Endodermal cell (in vitro differentiated cells): ENCODE measurements at regions not wholly inside any gene's neighbourhood (a gene's known extent, or its start where the extent isn't known, plus 50 kb on each side); places are given as distances from the start of the nearest gene placed in this dataset.

Source experiments
- DNase-seq: peaks from one replicate; pipeline ENCODE4 v3.0.0-alpha.2; 2017
- H3K27ac ChIP-seq: 2 replicates; pipeline ENCODE4 v1.5.1; 2013; ENCODE audit warnings: mild to moderate bottlenecking, low read depth, low read length, moderate library complexity
- H3K27me3 ChIP-seq: 2 replicates; pipeline ENCODE4 v1.6.1; 2013; ENCODE audit warnings: mild to moderate bottlenecking, low read length, moderate library complexity; ENCODE audit not compliant: insufficient read depth, control insufficient read depth, poor library complexity, severe bottlenecking
- H3K36me3 ChIP-seq: 2 replicates; pipeline ENCODE4 v1.7.0; 2013; ENCODE audit warnings: mild to moderate bottlenecking, low read length, moderate library complexity; ENCODE audit not compliant: control insufficient read depth, insufficient read depth
- H3K4me1 ChIP-seq: one replicate; pipeline ENCODE4 v1.7.0; 2013; ENCODE audit warnings: low read length; ENCODE audit not compliant: control insufficient read depth, insufficient read depth
- H3K4me3 ChIP-seq: 2 replicates; pipeline ENCODE4 v1.5.1; 2013; ENCODE audit warnings: mild to moderate bottlenecking, low read length, moderate library complexity
- H3K9ac ChIP-seq: 2 replicates; pipeline ENCODE4 v1.6.1; 2013; ENCODE audit warnings: mild to moderate bottlenecking, low read length, moderate library complexity; ENCODE audit not compliant: poor library complexity, severe bottlenecking; ENCODE audit errors: extremely low read depth
- H3K9me3 ChIP-seq: 2 replicates; pipeline ENCODE4 v1.6.1; 2013; ENCODE audit warnings: mild to moderate bottlenecking, low read length, moderate library complexity; ENCODE audit not compliant: control insufficient read depth
- H3K27ac Mint-ChIP-seq: 2 replicates; pipeline ENCODE4 v1.8.0; 2020; ENCODE audit warnings: mixed read lengths
- H3K27me3 Mint-ChIP-seq: 2 replicates; pipeline ENCODE4 v1.8.0; 2021; ENCODE audit warnings: mild to moderate bottlenecking, mixed read lengths; ENCODE audit not compliant: insufficient read depth
- H3K36me3 Mint-ChIP-seq: 2 replicates; pipeline ENCODE4 v1.8.0; 2020; ENCODE audit warnings: low read depth, mixed read lengths
- H3K4me1 Mint-ChIP-seq: 2 replicates; pipeline ENCODE4 v1.8.0; 2020; ENCODE audit warnings: mixed read lengths
- H3K4me3 Mint-ChIP-seq: 2 replicates; pipeline ENCODE4 v1.8.0; 2020; ENCODE audit warnings: mild to moderate bottlenecking, moderate library complexity, mixed read lengths
- H3K9me3 Mint-ChIP-seq: 2 replicates; pipeline ENCODE4 v1.8.0; 2020; ENCODE audit warnings: mild to moderate bottlenecking, mixed read lengths
- WGBS, 2 experiments: methylation state at CpG; one replicate each; pipeline versions ENCODE4 v1.1.5 to v1.1.7; 2013; ENCODE audit warnings: missing lambda C conversion rate in 2 of 2, mixed read lengths in 1 of 2; ENCODE audit not compliant: insufficient coverage in 1 of 2, insufficient read length in 1 of 2; 5-methylcytosine and 5-hydroxymethylcytosine counted together
- TF ChIP-seq, protein P1 (sequence below): fragments of 200-600 bp; sonication (generic); conservative IDR thresholded peaks from 2 replicates; pipeline ENCODE4 v1.5.0; 2021; ENCODE audit warnings: antibody characterized with exemption, mild to moderate bottlenecking

DNA sequence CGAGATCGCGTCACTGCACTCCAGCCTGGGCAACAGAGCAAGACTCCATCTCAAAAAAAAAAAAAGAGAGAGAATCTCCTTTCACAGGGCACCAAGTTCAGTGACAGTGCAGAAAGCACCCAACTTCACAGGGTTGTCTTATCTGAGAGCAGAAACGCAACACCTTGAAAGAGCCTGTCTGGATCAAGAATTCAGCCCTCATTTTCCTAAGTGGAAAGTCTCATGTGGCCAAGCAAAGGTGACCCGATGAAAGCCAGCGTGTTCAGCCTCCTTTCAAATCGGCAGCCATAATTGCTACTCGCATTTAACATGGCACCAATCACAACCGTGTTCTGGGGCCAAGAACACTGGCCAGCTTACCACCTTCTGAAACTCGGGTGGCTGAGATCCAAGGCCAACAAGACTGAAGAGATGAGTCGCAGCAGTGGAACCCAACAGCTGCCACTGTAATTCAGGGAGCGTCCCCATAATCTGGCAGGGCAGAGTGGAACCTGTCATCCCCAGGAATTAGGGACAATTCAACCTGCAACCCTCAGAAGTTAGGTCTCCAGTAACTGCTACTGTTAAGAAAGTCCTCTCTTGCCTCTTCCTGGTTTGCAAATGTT, 536.7 kb upstream of the JARID2 start:
- 94 to 97% methylated on average over 12 of the region's 12 CpGs for WGBS, 2 experiments
- Histone ChIP-seq H3K36me3 (no peaks in the 10 kb centered on the region), H3K4me3 (no peak overlapping the region), H3K4me1 (no peaks in the 10 kb centered on the region), H3K9ac (no peak overlapping the region), H3K27ac (no peak overlapping the region), H3K9me3 (no peaks in the 10 kb centered on the region), H3K27me3 (no peaks in the 10 kb centered on the region)
- H3K36me3 Mint-ChIP-seq, result no peaks in the 10 kb centered on the region
- TF ChIP-seq, protein P1, sequence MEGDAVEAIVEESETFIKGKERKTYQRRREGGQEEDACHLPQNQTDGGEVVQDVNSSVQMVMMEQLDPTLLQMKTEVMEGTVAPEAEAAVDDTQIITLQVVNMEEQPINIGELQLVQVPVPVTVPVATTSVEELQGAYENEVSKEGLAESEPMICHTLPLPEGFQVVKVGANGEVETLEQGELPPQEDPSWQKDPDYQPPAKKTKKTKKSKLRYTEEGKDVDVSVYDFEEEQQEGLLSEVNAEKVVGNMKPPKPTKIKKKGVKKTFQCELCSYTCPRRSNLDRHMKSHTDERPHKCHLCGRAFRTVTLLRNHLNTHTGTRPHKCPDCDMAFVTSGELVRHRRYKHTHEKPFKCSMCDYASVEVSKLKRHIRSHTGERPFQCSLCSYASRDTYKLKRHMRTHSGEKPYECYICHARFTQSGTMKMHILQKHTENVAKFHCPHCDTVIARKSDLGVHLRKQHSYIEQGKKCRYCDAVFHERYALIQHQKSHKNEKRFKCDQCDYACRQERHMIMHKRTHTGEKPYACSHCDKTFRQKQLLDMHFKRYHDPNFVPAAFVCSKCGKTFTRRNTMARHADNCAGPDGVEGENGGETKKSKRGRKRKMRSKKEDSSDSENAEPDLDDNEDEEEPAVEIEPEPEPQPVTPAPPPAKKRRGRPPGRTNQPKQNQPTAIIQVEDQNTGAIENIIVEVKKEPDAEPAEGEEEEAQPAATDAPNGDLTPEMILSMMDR, result no peak
- H3K9me3 Mint-ChIP-seq, result peaks cover 5% of the 10 kb centered on the region
- H3K27me3 Mint-ChIP-seq, result peaks cover 6% of the 10 kb centered on the region
- peaks cover 28% of the 10 kb centered on the region for H3K4me1 Mint-ChIP-seq
- no peak overlapping the region for H3K27ac Mint-ChIP-seq
- no peak for DNase-seq
- no peak overlapping the region for H3K4me3 Mint-ChIP-seq

DNA sequence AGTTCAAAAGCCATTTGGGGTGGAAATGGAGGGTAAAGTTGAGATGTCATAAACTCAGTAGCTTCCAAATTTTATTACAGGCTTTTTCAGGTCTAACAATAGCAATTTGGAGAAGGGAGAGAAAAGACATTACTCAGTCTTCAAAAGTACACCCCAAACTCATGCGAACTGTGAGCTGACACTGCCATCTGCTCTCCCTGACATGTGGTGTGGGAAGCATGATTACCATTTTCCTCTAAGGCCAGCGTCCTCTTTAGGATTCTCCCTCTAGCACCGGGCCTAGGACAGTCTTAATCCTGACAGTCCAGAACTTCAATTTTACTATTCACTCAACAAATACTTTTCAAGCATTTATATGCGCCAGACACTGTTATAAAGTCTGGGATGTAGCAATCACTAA, 536.0 kb upstream of the JARID2 start:
- Mint-ChIP-seq H3K27me3 (peaks cover 6% of the 10 kb centered on the region), H3K9me3 (peaks cover 5% of the 10 kb centered on the region), H3K36me3 (no peaks in the 10 kb centered on the region), H3K4me3 (no peak overlapping the region), H3K27ac (no peak overlapping the region), H3K4me1 (peaks cover 28% of the 10 kb centered on the region)
- H3K27ac ChIP-seq, result no peak overlapping the region
- no peaks in the 10 kb centered on the region for H3K9me3 ChIP-seq
- TF ChIP-seq, protein P1, result no peak
- no peak overlapping the region for H3K9ac ChIP-seq
- H3K36me3 ChIP-seq, result no peaks in the 10 kb centered on the region
- 80 to 87% methylated on average over 2 to 4 of the region's 4 CpGs for WGBS, 2 experiments
- H3K4me3 ChIP-seq, result no peak overlapping the region
- no peaks in the 10 kb centered on the region for H3K27me3 ChIP-seq
- no peak for DNase-seq
- no peaks in the 10 kb centered on the region for H3K4me1 ChIP-seq

DNA sequence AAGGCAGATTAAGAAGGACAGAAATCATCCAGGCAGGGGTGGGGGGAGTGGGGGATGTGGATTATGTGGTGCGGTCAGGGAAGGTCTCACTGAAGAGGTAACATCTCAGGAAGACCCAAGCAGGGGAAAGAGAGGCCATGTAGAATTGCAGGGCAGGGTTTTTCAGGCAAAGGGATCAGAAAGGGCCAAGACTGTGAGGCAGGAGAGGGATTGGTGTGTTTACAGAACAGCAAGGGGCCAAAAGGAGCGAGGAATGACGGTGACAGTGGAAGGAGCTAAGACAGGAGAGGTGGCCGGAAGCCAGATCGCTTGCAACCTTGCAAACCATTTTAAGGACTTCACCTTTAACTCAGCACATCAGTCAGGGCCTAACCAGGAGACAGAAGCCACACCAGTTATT, 535.4 kb upstream of the JARID2 start:
- TF ChIP-seq, protein P1, result no peak
- Mint-ChIP-seq H3K27me3 (peaks cover 8% of the 10 kb centered on the region), H3K4me3 (no peak overlapping the region), H3K9me3 (peaks cover 5% of the 10 kb centered on the region), H3K4me1 (peaks cover 28% of the 10 kb centered on the region), H3K36me3 (no peaks in the 10 kb centered on the region), H3K27ac (peak overlapping the region; percentile 65)
- no peak overlapping the region for H3K27ac ChIP-seq
- no peak overlapping the region for H3K4me3 ChIP-seq
- H3K9ac ChIP-seq, result no peak overlapping the region
- H3K4me1 ChIP-seq, result no peaks in the 10 kb centered on the region
- no peak for DNase-seq
- H3K9me3 ChIP-seq, result no peaks in the 10 kb centered on the region
- no peaks in the 10 kb centered on the region for H3K36me3 ChIP-seq
- WGBS, 2 experiments, result 89 to 93% methylated on average over 3 to 5 of the region's 5 CpGs
- H3K27me3 ChIP-seq, result no peaks in the 10 kb centered on the region
